GM12874 (cell line): ENCODE measurements at regions not wholly inside any gene's neighbourhood (a gene's known extent, or its start where the extent isn't known, plus 50 kb on each side); places are given as distances from the start of the nearest gene placed in this dataset.

ENCODE experiments used
- CTCF ChIP-seq: IDR thresholded peaks from 2 replicates; pipeline ENCODE4 v1.5.1; 2011; ENCODE audit warnings: low read depth, mild to moderate bottlenecking, control low read depth, low read length, moderate library complexity; ENCODE audit not compliant: insufficient read depth

- TF ChIP-seq CTCF: no peak
These were observed 190.7 kb upstream of the ADO start for GRCh38 chr10:62613859-62614258.

- TF ChIP-seq CTCF: no peak
These were observed 189.9 kb upstream of the ADO start for GRCh38 chr10:62614389-62615157.

GRCh38 chr10:62616885-62617590 lies 187.5 kb upstream of the ADO start:
- TF ChIP-seq CTCF: peak; percentile 27; the same call in 1 of the 2 replicates

GRCh38 chr10:62617652-62618051 lies 186.9 kb upstream of the ADO start:
- no peak for TF ChIP-seq CTCF

GRCh38 chr10:62618054-62618453 lies 186.5 kb upstream of the ADO start:
- TF ChIP-seq CTCF: no peak

- no peak for TF ChIP-seq CTCF
These were observed 185.7 kb upstream of the ADO start for GRCh38 chr10:62618576-62619412.

GRCh38 chr10:62619413-62619738 lies 185.1 kb upstream of the ADO start:
- no peak for TF ChIP-seq CTCF
